Cardiac muscle cell (in vitro differentiated cells and primary cell): ENCODE measurements at regions not wholly inside any gene's neighbourhood (a gene's known extent, or its start where the extent isn't known, plus 50 kb on each side); places are given as distances from the start of the nearest gene placed in this dataset.

ENCODE experiments used
- DNase-seq, 2 donors: peaks; one replicate each; pipeline versions ENCODE4 v3.0.0 to v3.0.0-alpha.2; 2010 to 2017; ENCODE audit warnings: low read depth in 1 of 2, low spot score in 1 of 2
- H3K27ac ChIP-seq: fragments of 200-600 bp; sonication (generic); 2 replicates; pipeline ENCODE4 v1.5.1; 2016
- H3K27me3 ChIP-seq: fragments of 200-600 bp; sonication (generic); 2 replicates; pipeline ENCODE4 v1.6.0; 2016; ENCODE audit warnings: control low read depth
- H3K36me3 ChIP-seq: fragments of 200-600 bp; sonication (generic); 2 replicates; pipeline ENCODE4 v1.5.1; 2016; ENCODE audit warnings: control low read depth
- H3K4me1 ChIP-seq: fragments of 200-600 bp; sonication (generic); 2 replicates; pipeline ENCODE4 v1.8.1; 2017; ENCODE audit warnings: low read depth, mild to moderate bottlenecking, mixed run types
- H3K4me3 ChIP-seq: fragments of 200-600 bp; sonication (generic); 2 replicates; pipeline ENCODE4 v1.5.1; 2016; ENCODE audit warnings: mild to moderate bottlenecking
- H3K9me3 ChIP-seq: fragments of 200-600 bp; sonication (generic); 2 replicates; pipeline ENCODE4 v1.5.1; 2017; ENCODE audit warnings: low read depth, mild to moderate bottlenecking, control low read depth
- TF ChIP-seq, protein P1 (sequence below): IDR thresholded peaks from 2 replicates; pipeline ENCODE4 v1.5.1; 2012; ENCODE audit warnings: low read depth, mild to moderate bottlenecking, low read length

- H3K4me1 ChIP-seq = no peaks in the 10 kb centered on the region
- no peaks in the 10 kb centered on the region for H3K27me3 ChIP-seq
- H3K4me3 ChIP-seq = no peak overlapping the region
- no peaks in the 10 kb centered on the region for H3K36me3 ChIP-seq
- no peak overlapping the region for H3K27ac ChIP-seq
- TF ChIP-seq, protein P1, sequence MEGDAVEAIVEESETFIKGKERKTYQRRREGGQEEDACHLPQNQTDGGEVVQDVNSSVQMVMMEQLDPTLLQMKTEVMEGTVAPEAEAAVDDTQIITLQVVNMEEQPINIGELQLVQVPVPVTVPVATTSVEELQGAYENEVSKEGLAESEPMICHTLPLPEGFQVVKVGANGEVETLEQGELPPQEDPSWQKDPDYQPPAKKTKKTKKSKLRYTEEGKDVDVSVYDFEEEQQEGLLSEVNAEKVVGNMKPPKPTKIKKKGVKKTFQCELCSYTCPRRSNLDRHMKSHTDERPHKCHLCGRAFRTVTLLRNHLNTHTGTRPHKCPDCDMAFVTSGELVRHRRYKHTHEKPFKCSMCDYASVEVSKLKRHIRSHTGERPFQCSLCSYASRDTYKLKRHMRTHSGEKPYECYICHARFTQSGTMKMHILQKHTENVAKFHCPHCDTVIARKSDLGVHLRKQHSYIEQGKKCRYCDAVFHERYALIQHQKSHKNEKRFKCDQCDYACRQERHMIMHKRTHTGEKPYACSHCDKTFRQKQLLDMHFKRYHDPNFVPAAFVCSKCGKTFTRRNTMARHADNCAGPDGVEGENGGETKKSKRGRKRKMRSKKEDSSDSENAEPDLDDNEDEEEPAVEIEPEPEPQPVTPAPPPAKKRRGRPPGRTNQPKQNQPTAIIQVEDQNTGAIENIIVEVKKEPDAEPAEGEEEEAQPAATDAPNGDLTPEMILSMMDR = no peak
- DNase-seq = no peak
- H3K9me3 ChIP-seq = no peaks in the 10 kb centered on the region
These were observed 726.9 kb upstream of the TMPRSS15 start for GRCh38 chr21:19130379-19131028.

DNA sequence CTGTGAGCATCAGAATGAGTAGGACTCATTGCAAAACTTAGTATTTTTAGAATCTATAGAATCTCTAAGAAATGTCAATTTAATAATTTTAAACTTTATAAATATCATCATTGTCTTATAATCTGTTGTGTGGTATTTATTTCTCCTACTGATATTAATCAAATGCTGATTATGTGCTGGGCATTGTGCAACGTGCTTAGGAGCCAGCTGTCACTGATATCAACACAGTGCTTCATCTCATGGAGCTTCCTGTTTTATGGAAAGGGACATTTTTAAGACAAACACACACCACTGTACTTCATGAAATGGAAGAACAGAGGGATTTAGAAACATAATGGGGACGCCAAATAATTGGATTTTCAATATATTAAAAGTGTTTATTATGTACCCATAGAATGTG, 737.9 kb upstream of the TMPRSS15 start:
- DNase-seq = no peak
- Histone ChIP-seq H3K9me3 (no peaks in the 10 kb centered on the region), H3K27ac (no peak overlapping the region), H3K4me3 (no peak overlapping the region), H3K4me1 (no peaks in the 10 kb centered on the region), H3K36me3 (no peaks in the 10 kb centered on the region), H3K27me3 (no peaks in the 10 kb centered on the region)
- TF ChIP-seq, protein P1 = no peak

GRCh38 chr21:19145682-19146293, 742.2 kb upstream of the TMPRSS15 start:
- H3K9me3 ChIP-seq = no peaks in the 10 kb centered on the region
- no peaks in the 10 kb centered on the region for H3K4me1 ChIP-seq
- TF ChIP-seq, protein P1 = no peak
- H3K27me3 ChIP-seq = no peaks in the 10 kb centered on the region
- no peak overlapping the region for H3K27ac ChIP-seq
- no peak overlapping the region for H3K4me3 ChIP-seq
- DNase-seq = no peak
- no peaks in the 10 kb centered on the region for H3K36me3 ChIP-seq

DNA sequence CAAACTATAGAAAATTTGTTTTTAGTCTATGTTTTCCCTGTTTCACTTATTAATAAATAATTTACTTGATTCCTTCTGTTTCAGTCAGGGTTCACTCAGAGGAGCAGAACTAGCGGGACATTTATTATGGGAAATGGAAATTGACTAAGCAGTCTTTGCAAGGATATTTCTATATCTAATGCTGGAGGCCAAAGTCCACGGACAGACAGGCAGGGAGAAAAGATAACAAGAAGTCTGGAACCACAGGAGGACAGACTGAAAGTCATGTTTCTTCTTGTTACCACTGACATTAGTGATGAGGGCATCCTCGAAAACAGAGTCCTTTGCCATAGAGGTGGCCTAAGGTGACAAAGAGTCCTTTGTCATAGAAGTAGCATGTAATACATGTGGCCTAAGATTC, 744.5 kb upstream of the TMPRSS15 start:
- TF ChIP-seq, protein P1 = no peak
- H3K4me1 ChIP-seq = no peaks in the 10 kb centered on the region
- H3K27ac ChIP-seq = no peak overlapping the region
- H3K9me3 ChIP-seq = no peaks in the 10 kb centered on the region
- no peak overlapping the region for H3K4me3 ChIP-seq
- DNase-seq = no peak
- H3K36me3 ChIP-seq = no peaks in the 10 kb centered on the region
- H3K27me3 ChIP-seq = no peaks in the 10 kb centered on the region

DNA sequence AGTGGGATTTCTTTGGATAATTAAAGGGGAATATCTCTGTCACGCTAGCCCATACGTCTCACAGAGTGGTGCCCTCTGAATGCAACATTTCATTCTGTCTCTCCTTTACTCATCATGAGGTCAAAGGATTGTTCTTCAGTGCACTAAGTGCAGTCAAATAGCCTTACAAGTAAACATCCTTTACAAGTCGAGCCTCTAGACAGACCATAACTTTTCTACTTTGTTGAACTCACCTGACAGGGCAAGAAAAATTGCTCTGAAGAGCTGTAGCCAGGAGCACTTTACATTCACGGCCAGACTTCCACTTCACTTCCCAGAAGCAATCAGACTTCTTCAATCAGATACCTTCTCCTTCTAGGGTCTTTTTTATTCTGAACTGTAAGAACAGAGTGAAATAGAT, 768.0 kb upstream of the TMPRSS15 start:
- Histone ChIP-seq H3K36me3 (no peaks in the 10 kb centered on the region), H3K27ac (peak overlapping the region; percentile 11), H3K27me3 (no peaks in the 10 kb centered on the region), H3K9me3 (no peaks in the 10 kb centered on the region), H3K4me3 (no peak overlapping the region), H3K4me1 (no peaks in the 10 kb centered on the region)
- TF ChIP-seq, protein P1 = no peak
- peak in 1 of 2 donors; percentile 42 for DNase-seq
